AG04449 (cell line): ENCODE measurements at regions not wholly inside any gene's neighbourhood (a gene's known extent, or its start where the extent isn't known, plus 50 kb on each side); places are given as distances from the start of the nearest gene placed in this dataset.

Source experiments
- CTCF ChIA-PET: fragments of 350-600 bp; formaldehyde crosslinking; extraction: SDS; loops from one replicate; lab custom pipeline; 2021; ENCODE audit warnings: antibody characterized with exemption; lab: Yijun Ruan, JAX
- POLR2A ChIA-PET: fragments of 400-600, 350-600 bp; formaldehyde crosslinking; extraction: SDS; loops from one replicate; lab custom pipeline; 2020; ENCODE audit warnings: antibody characterized with exemption, inconsistent platforms; lab: Yijun Ruan, JAX
- DNase-seq: peaks from one replicate; pipeline ENCODE4 v3.0.0-alpha.2; 2010; ENCODE audit warnings: low read depth, low spot score
- H3K4me3 ChIP-seq: 2 replicates; pipeline ENCODE4 v1.5.1; 2011; ENCODE audit warnings: low read depth, mild to moderate bottlenecking, control low read depth, low read length
- TF ChIP-seq, protein P1 (sequence below): IDR thresholded peaks from one replicate; pipeline ENCODE4 v1.5.1; 2011; ENCODE audit warnings: mild to moderate bottlenecking, moderate library complexity, low read length, control low read depth, inconsistent platforms; ENCODE audit not compliant: insufficient read depth; ENCODE audit errors: missing control alignments

DNA sequence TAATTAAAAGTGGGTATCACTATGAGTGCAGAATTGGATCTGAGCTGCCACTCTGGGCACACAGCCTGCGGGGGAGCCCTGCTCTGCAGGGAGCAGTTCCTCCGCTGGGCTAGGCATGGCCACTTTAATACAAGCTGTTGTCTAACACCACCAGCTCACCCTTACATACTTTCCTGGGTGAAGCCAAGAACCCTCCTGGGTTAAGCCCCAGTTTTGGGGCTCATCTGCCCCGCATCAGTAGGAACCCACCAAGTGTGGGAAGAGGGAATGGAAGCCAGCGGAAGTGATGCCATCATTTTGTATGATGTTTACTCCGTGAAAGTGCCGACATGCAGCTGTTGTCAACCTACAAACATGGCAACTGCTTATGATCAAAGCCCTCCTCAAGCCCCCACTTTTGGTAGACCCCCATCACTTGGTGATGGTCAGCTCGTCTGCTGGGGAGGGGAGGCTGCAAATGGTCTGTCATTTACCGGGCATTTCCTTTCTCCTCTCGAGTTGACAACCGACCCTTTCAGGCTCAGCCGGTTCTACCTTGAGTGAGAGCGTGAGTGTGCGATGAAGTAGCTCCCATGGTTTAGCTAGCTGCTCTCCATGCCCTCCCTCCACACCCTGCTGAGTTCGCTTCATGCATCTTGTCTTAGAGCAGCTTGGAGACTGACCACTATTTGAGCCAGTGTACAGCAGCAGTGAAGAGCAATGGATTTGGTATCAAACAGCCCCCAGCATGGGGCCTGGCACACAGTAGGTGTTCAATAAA is 95.3 kb upstream of the IER5L start:
- H3K4me3 ChIP-seq = no peak overlapping the region
- ChIA-PET POLR2A (no interaction called here), CTCF (no interaction called here)
- TF ChIP-seq, protein P1, sequence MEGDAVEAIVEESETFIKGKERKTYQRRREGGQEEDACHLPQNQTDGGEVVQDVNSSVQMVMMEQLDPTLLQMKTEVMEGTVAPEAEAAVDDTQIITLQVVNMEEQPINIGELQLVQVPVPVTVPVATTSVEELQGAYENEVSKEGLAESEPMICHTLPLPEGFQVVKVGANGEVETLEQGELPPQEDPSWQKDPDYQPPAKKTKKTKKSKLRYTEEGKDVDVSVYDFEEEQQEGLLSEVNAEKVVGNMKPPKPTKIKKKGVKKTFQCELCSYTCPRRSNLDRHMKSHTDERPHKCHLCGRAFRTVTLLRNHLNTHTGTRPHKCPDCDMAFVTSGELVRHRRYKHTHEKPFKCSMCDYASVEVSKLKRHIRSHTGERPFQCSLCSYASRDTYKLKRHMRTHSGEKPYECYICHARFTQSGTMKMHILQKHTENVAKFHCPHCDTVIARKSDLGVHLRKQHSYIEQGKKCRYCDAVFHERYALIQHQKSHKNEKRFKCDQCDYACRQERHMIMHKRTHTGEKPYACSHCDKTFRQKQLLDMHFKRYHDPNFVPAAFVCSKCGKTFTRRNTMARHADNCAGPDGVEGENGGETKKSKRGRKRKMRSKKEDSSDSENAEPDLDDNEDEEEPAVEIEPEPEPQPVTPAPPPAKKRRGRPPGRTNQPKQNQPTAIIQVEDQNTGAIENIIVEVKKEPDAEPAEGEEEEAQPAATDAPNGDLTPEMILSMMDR = no peak
- no peak for DNase-seq

DNA sequence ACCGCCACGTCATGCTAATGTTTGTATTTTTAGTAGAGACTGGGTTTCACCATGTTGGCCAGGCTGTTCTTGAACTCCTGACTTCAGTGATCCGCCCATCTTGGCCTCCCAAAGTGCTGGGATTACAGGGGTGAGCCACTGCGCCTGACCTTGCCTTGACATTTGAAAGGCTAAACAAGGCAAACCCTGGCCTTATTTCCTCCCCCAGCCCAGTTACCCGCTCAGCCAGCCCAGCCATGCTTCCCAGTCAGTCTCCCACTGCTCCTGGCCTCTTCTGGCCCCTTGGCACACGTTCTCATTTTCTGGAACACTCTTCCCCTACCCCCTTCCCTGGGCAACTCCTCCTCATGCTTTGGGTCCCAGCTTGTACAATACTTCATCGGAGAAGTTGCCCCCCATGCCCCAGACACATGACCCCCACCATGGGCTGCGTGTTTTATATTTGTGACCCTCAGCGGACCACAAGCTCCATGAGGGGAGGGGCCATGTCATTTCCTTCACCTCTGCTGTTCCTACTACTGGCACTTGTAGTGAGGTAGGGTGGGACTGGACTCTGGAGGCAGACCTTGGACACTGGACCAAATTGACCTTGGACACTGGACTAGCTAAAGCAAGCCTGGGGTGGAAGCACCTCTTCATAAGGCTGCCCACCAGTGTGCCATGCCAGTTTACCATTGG is 94.4 kb upstream of the IER5L start:
- no peak overlapping the region for H3K4me3 ChIP-seq
- TF ChIP-seq, protein P1 = no peak
- ChIA-PET CTCF (no interaction called here), POLR2A (no interaction called here)
- no peak for DNase-seq

DNA sequence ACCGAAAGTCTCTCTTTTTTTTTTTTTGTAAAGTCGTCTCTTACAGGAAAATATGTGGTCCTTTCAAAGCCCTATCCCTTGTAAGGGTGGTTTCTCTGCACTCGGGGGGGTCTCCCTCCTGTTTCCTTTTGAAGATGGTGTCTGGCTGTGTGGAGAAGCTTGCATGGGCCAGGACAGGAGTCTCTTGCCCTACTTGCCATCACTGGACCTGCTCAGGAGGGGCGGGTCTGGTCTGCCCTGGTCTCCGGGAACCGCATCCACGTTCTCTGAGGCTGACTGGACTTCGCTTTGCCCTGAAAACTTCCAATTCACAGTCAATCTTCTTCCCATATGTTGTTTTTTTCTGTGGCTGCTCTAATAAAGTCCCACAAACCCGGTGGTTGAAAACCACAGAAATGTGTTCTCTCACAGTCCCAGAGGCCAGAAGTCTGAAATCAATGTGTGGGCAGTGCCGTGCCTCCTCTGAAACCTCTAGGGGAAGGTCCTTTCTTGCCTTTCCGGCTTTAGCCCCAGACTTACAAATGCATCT is 92.9 kb upstream of the IER5L start:
- CTCF ChIA-PET = no interaction called here
- POLR2A ChIA-PET = interaction anchor here (1.0 kb wide), 1 partner anchor 93 kb away, joined by 4 read pairs; the partner anchor contains the start of gene IER5L
- peak overlapping the region; percentile 40 for H3K4me3 ChIP-seq

DNA sequence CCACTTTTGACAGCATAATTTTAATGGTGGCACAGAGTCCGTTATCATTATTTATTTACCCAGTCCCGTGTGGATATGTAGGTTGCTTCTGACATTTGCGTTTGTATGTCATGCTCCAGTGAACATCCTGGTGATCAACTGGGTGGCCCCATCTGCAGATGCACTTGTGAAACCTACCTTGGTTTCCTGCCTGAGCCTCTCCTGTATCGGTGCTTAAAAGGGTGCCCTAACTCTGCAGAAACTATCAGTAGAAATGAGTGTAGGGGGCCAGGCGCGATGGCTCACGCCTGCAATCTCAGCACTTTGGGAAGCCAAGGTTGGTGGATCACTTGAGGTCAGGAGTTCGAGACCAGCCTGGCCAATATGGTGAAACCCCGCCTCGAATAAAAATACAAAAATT is 92.1 kb upstream of the IER5L start:
- no peak for DNase-seq
- H3K4me3 ChIP-seq = no peak overlapping the region
- POLR2A ChIA-PET = interaction anchor here (1.0 kb wide), 1 partner anchor 92 kb away, joined by 4 read pairs; the partner anchor contains the start of gene IER5L
- CTCF ChIA-PET = no interaction called here
- TF ChIP-seq, protein P1 = no peak

More for the DNA sequence above, 92.9 kb upstream of the IER5L start:
- TF ChIP-seq, protein P1 = no peak
- peak; percentile 66 for DNase-seq

DNA sequence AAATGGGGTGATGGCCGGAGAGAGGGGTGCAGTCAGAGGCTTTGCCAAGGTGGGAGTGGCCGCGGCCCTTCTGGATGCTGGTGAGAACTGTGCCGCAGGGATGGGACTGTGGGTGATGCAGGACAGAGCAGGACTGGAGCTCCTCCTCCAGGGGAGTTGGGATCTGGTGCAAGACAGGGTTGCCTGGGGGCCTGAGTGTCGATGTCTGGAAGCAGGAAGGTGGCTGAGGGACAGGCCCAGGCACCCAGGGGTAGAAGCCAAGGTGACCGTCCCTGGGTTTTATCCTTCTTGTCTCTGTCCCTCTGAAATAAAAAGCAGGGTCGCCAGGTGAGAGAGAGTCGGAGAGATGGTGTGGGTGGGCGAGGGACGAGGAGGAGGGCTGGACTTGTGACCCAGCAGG is 89.1 kb upstream of the IER5L start:
- POLR2A ChIA-PET = no interaction called here
- H3K4me3 ChIP-seq = no peak overlapping the region
- no peak for DNase-seq
- CTCF ChIA-PET = interaction anchor here (1.3 kb wide), 1 partner anchor 10 kb away, joined by 4 read pairs; no protein-coding TSS in a partner anchor
- TF ChIP-seq, protein P1 = no peak

DNA sequence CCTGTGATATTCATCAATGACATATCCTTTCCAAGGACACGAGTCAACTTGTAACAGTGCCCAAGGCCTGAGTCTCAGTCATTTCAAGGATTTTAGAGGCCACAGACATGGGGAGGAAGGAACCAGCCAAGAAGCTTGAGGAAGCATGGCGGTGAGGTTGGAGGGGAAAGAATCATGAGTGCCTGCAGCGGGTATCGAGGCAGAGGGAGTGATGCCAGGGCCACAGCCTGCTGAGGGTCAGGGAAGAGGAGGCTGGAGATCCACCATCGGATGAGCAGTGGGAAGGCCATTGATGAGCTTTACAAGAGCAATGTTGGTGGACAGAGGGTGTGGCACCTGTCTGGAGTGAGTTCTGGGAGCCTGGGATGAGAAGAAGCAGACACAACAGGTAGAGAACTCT is 88.5 kb upstream of the IER5L start:
- no peak overlapping the region for H3K4me3 ChIP-seq
- no peak for DNase-seq
- TF ChIP-seq, protein P1 = no peak
- ChIA-PET CTCF (interaction anchor here (1.3 kb wide), 1 partner anchor 11 kb away, joined by 4 read pairs; no protein-coding TSS in a partner anchor), POLR2A (no interaction called here)
